Ishikawa (cell line): ENCODE measurements at regions not wholly inside any gene's neighbourhood (a gene's known extent, or its start where the extent isn't known, plus 50 kb on each side); places are given as distances from the start of the nearest gene placed in this dataset.

Source experiments
- CEBPB ChIP-seq: IDR thresholded peaks from 2 replicates; pipeline ENCODE4 v1.6.1; 2012
- CREB1 ChIP-seq: IDR thresholded peaks from 2 replicates; pipeline ENCODE4 v1.6.1; 2012; ENCODE audit warnings: low read depth
- EGR1 ChIP-seq: IDR thresholded peaks from 2 replicates; pipeline ENCODE4 v1.6.1; 2012
- EP300 ChIP-seq: IDR thresholded peaks from 2 replicates; pipeline ENCODE4 v1.6.1; 2012; ENCODE audit warnings: borderline replicate concordance
- FOXM1 ChIP-seq: IDR thresholded peaks from 2 replicates; pipeline ENCODE4 v1.6.1; 2012; ENCODE audit warnings: low read depth, borderline replicate concordance
- MAX ChIP-seq: IDR thresholded peaks from 2 replicates; pipeline ENCODE4 v1.6.1; 2012
- NFIC ChIP-seq: IDR thresholded peaks from 2 replicates; pipeline ENCODE4 v1.6.1; 2012
- RAD21 ChIP-seq: IDR thresholded peaks from 2 replicates; pipeline ENCODE4 v1.6.1; 2012; ENCODE audit warnings: low read depth
- TAF1 ChIP-seq: IDR thresholded peaks from 2 replicates; pipeline ENCODE4 v1.6.1; 2012; ENCODE audit warnings: low read depth, mild to moderate bottlenecking
- TCF12 ChIP-seq: IDR thresholded peaks from 2 replicates; pipeline ENCODE4 v1.6.1; 2012; ENCODE audit warnings: low read depth
- TEAD4 ChIP-seq: IDR thresholded peaks from 2 replicates; pipeline ENCODE4 v1.6.1; 2012
- YY1 ChIP-seq: IDR thresholded peaks from 2 replicates; pipeline ENCODE4 v1.6.1; 2012; ENCODE audit warnings: low read depth
- ZBTB7A ChIP-seq: IDR thresholded peaks from 2 replicates; pipeline ENCODE4 v1.6.1; 2012; ENCODE audit warnings: low read depth
- TF ChIP-seq, protein P1 (sequence below): IDR thresholded peaks from 2 replicates; pipeline ENCODE4 v1.6.1; 2012
- TF ChIP-seq, protein P2 (sequence below): IDR thresholded peaks from 2 replicates; pipeline ENCODE4 v1.6.1; 2012; ENCODE audit warnings: low read depth, mild to moderate bottlenecking

- no peak for TF ChIP-seq TEAD4
- TF ChIP-seq EGR1 = no peak
- TF ChIP-seq ZBTB7A = no peak
- TF ChIP-seq, protein P1, sequence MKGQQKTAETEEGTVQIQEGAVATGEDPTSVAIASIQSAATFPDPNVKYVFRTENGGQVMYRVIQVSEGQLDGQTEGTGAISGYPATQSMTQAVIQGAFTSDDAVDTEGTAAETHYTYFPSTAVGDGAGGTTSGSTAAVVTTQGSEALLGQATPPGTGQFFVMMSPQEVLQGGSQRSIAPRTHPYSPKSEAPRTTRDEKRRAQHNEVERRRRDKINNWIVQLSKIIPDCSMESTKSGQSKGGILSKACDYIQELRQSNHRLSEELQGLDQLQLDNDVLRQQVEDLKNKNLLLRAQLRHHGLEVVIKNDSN = no peak
- no peak for TF ChIP-seq TAF1
- no peak for TF ChIP-seq TCF12
- TF ChIP-seq YY1 = no peak
- TF ChIP-seq EP300 = no peak
- no peak for TF ChIP-seq CEBPB
- TF ChIP-seq RAD21 = no peak
- no peak for TF ChIP-seq CREB1
- no peak for TF ChIP-seq MAX
- TF ChIP-seq, protein P2, sequence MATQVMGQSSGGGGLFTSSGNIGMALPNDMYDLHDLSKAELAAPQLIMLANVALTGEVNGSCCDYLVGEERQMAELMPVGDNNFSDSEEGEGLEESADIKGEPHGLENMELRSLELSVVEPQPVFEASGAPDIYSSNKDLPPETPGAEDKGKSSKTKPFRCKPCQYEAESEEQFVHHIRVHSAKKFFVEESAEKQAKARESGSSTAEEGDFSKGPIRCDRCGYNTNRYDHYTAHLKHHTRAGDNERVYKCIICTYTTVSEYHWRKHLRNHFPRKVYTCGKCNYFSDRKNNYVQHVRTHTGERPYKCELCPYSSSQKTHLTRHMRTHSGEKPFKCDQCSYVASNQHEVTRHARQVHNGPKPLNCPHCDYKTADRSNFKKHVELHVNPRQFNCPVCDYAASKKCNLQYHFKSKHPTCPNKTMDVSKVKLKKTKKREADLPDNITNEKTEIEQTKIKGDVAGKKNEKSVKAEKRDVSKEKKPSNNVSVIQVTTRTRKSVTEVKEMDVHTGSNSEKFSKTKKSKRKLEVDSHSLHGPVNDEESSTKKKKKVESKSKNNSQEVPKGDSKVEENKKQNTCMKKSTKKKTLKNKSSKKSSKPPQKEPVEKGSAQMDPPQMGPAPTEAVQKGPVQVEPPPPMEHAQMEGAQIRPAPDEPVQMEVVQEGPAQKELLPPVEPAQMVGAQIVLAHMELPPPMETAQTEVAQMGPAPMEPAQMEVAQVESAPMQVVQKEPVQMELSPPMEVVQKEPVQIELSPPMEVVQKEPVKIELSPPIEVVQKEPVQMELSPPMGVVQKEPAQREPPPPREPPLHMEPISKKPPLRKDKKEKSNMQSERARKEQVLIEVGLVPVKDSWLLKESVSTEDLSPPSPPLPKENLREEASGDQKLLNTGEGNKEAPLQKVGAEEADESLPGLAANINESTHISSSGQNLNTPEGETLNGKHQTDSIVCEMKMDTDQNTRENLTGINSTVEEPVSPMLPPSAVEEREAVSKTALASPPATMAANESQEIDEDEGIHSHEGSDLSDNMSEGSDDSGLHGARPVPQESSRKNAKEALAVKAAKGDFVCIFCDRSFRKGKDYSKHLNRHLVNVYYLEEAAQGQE = no peak
- no peak for TF ChIP-seq FOXM1
- TF ChIP-seq NFIC = no peak
Observed at GRCh38 chr2:147008481-147008880, 836.3 kb upstream of the ACVR2A start.

- TF ChIP-seq CEBPB (no peak), ZBTB7A (no peak), TCF12 (no peak), TAF1 (no peak), NFIC (no peak), EP300 (no peak), CREB1 (no peak), FOXM1 (no peak), YY1 (no peak), RAD21 (no peak), EGR1 (no peak), MAX (no peak), TEAD4 (no peak)
- TF ChIP-seq, protein P1 = no peak
- TF ChIP-seq, protein P2 = no peak
Observed at GRCh38 chr2:147006736-147007141, 838.1 kb upstream of the ACVR2A start.

DNA sequence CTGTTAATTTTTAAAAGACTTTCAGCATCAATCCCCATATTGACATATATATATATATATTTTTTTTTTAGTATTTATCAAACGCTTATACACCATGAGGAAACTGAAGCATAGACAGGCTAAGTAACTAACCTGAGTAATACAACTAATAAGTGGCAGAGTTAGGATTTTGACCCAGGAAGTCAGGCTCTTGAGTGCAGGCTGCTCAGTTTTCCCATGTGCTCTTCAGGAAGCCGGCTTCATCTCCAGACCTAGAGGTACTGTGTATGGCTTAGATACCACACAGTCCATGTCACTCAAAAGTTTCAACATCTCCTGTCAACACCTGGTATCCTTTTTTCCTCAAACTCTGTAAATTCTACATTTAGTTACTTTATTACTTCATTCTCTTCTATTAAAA, 841.7 kb upstream of the ACVR2A start:
- TF ChIP-seq, protein P2 = no peak
- TF ChIP-seq CEBPB (no peak), MAX (no peak)

- TF ChIP-seq, protein P2 = no peak
- TF ChIP-seq NFIC (no peak), TEAD4 (no peak), MAX (no peak), TAF1 (no peak), EP300 (no peak), EGR1 (no peak), CEBPB (no peak), ZBTB7A (no peak), FOXM1 (no peak), TCF12 (no peak), YY1 (no peak)
- TF ChIP-seq, protein P1 = no peak
Observed at GRCh38 chr2:147002256-147002655, 842.6 kb upstream of the ACVR2A start.
